ENCODE measurements at regions not wholly inside any gene's neighbourhood (a gene's known extent, or its start where the extent isn't known, plus 50 kb on each side); places are given as distances from the start of the nearest gene placed in this dataset.

- no peak for DNase-seq (ENCODE audit: low read depth)
- no peak overlapping the region for H3K4me3 ChIP-seq (ENCODE audit: low read depth, low read length)
- no peak for TF ChIP-seq CTCF (IDR thresholded peaks at IDR 0.05; ENCODE audit: insufficient read depth, low read length)
Observed at GRCh38 chr2:60319031-60319547, 234.4 kb downstream of the BCL11A start.

GRCh38 chr2:60318544-60318943 is 234.9 kb downstream of the BCL11A start:
- no peak overlapping the region for H3K4me3 ChIP-seq (ENCODE audit: low read depth, low read length)
- DNase-seq (ENCODE audit: low read depth): no peak
- TF ChIP-seq CTCF (IDR thresholded peaks at IDR 0.05; ENCODE audit: insufficient read depth, low read length): no peak

- TF ChIP-seq CTCF (IDR thresholded peaks at IDR 0.05; ENCODE audit: insufficient read depth, low read length): no peak
- no peak overlapping the region for H3K4me3 ChIP-seq (ENCODE audit: low read depth, low read length)
- no peak for DNase-seq (ENCODE audit: low read depth)
Observed at GRCh38 chr2:60317844-60318243, 235.6 kb downstream of the BCL11A start.

- H3K4me3 ChIP-seq (ENCODE audit: low read depth, low read length): no peak overlapping the region
- TF ChIP-seq CTCF (IDR thresholded peaks at IDR 0.05; ENCODE audit: insufficient read depth, low read length): no peak
- DNase-seq (ENCODE audit: low read depth): no peak
Observed at GRCh38 chr2:60317034-60317386, 236.4 kb downstream of the BCL11A start.

- no peak overlapping the region for H3K4me3 ChIP-seq (ENCODE audit: low read depth, low read length)
- DNase-seq (ENCODE audit: low read depth): no peak
- no peak for TF ChIP-seq CTCF (IDR thresholded peaks at IDR 0.05; ENCODE audit: insufficient read depth, low read length)
Observed at GRCh38 chr2:60316381-60317033, 236.9 kb downstream of the BCL11A start.

GRCh38 chr2:60313470-60314172 is 239.8 kb downstream of the BCL11A start:
- no peak overlapping the region for H3K4me3 ChIP-seq (ENCODE audit: low read depth, low read length)
- TF ChIP-seq CTCF (IDR thresholded peaks at IDR 0.05; ENCODE audit: insufficient read depth, low read length): no peak
- no peak for DNase-seq (ENCODE audit: low read depth)

Measured in fibroblast of the aortic adventitia (primary cell).